Mucosa of descending colon (tissue), 3 donors: ENCODE measurements at regions not wholly inside any gene's neighbourhood (a gene's known extent, or its start where the extent isn't known, plus 50 kb on each side); places are given as distances from the start of the nearest gene placed in this dataset.

Experiments
- ATAC-seq: fragments of 200-7000 bp; cut with Tn5 transposase; one replicate; pipeline ENCODE4 v1.9.1; 2020; ENCODE audit warnings: mild to moderate bottlenecking, moderate library complexity
- DNase-seq, 3 donors: peaks; one replicate each; pipeline ENCODE4 v3.0.0-alpha.2; 2020
- H3K36me3 ChIP-seq: fragments of 200-600 bp; one replicate; pipeline ENCODE4 v1.8.0; 2021; ENCODE audit warnings: low read depth, mild to moderate bottlenecking
- H3K4me1 ChIP-seq: fragments of 200-600 bp; one replicate; pipeline ENCODE4 v1.8.0; 2021; ENCODE audit warnings: low read depth, mild to moderate bottlenecking
- H3K4me3 ChIP-seq: fragments of 200-600 bp; one replicate; pipeline ENCODE4 v1.8.0; 2021; ENCODE audit warnings: mild to moderate bottlenecking
- H3K9me3 ChIP-seq: fragments of 200-600 bp; one replicate; pipeline ENCODE4 v1.8.0; 2021; ENCODE audit warnings: mild to moderate bottlenecking
- intact Hi-C, 2 donors: fragments of 100-400 bp; cut with DNase I in 1 of 2; cut with micrococcal nuclease in 1 of 2; formaldehyde crosslinking; loops; one replicate each; pipeline versions ENCODE4 v1.11.0 to v1.11.1; 2022; cut with DNase I, micrococcal nuclease
- TF ChIP-seq, protein P1 (sequence below): fragments of 200-600 bp; IDR thresholded peaks from one replicate; pipeline ENCODE4 v1.8.0; 2022; ENCODE audit warnings: antibody characterized with exemption, mild to moderate bottlenecking
- donor health status: DM: no; HTN: no; CAD: no; lungs with moderate emphysema.
- donor health status: DM: no; HTN: no; CAD: no.
- donor health status: DM: no; HTN: yes; CAD: no.

DNA sequence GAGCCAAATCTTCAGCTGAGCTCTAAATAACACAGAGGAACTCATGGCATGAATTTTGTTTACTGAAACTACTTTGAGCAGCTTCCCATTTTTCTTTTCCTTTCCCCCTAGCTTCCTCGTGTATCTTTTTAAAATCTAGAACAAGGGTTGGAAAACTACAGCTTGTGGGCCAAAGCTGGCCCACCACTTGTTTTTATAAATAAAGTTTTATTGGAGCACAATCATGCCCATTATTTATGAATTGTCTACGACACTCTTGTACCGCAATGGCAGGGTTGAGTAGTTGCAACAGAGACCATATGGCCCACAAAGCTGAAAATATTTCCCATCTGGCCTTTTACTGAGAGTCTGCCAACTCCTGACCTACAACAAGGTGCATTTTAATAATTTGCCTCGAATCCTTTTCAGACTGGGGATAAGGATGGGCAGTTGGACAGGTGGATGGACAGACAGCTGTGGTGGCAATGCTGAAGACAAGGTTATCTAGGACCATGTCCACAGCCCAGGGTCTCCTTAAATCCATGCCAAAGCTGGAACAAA, 87.7 kb downstream of the RMI2 start:
- intact Hi-C loops: no loop called here
- no peak for DNase-seq
- Histone ChIP-seq H3K9me3 (no peaks in the 10 kb centered on the region), H3K36me3 (no peaks in the 10 kb centered on the region), H3K4me1 (no peaks in the 10 kb centered on the region), H3K4me3 (no peak overlapping the region)
- no peak for ATAC-seq
- TF ChIP-seq, protein P1, sequence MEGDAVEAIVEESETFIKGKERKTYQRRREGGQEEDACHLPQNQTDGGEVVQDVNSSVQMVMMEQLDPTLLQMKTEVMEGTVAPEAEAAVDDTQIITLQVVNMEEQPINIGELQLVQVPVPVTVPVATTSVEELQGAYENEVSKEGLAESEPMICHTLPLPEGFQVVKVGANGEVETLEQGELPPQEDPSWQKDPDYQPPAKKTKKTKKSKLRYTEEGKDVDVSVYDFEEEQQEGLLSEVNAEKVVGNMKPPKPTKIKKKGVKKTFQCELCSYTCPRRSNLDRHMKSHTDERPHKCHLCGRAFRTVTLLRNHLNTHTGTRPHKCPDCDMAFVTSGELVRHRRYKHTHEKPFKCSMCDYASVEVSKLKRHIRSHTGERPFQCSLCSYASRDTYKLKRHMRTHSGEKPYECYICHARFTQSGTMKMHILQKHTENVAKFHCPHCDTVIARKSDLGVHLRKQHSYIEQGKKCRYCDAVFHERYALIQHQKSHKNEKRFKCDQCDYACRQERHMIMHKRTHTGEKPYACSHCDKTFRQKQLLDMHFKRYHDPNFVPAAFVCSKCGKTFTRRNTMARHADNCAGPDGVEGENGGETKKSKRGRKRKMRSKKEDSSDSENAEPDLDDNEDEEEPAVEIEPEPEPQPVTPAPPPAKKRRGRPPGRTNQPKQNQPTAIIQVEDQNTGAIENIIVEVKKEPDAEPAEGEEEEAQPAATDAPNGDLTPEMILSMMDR: no peak

DNA sequence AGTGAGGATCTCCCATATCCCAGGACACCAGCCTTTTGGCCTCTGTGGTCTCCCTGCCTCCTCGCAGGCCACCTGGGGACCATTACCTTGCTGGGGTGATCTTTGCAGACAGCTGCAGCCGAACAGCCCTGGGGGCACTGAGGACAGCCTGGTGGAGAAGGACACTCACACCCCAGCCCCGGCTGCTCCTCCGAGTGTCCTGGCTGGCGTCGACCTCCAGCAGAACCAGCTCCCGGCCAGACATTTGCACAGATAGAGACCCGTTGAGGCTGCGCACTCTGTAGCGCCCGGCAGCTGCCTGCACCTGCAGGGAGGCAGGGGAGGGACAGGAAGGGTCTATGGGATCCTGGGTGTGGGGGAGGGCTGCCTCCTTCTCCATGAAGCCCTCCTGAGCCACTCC, 90.3 kb downstream of the RMI2 start:
- no peaks in the 10 kb centered on the region for H3K4me1 ChIP-seq
- TF ChIP-seq, protein P1: no peak
- no peak overlapping the region for H3K4me3 ChIP-seq
- intact Hi-C loops: no loop called here
- ATAC-seq (no peak), DNase-seq (no peak)
- H3K36me3 ChIP-seq: no peaks in the 10 kb centered on the region
- peaks cover 7% of the 10 kb centered on the region for H3K9me3 ChIP-seq

DNA sequence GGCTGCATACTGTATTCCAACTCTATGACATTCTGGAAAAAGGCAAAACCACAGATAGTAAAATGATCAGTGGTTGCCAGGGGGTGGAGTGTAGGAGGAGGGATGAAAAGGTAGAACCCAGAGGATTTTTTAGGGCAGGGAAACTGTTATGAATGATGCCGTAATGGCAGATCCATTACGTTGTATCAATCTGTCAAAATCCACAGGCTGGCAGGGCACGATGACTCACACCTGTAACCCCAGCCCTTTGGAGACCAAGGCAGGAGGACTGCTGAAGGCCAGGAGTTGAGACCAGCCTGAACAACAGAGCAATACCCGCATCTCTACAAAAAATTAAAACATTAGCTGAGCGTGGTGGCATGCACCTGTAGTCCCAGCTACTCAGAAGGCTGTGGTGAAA, 91.8 kb downstream of the RMI2 start:
- H3K9me3 ChIP-seq: peaks cover 7% of the 10 kb centered on the region

DNA sequence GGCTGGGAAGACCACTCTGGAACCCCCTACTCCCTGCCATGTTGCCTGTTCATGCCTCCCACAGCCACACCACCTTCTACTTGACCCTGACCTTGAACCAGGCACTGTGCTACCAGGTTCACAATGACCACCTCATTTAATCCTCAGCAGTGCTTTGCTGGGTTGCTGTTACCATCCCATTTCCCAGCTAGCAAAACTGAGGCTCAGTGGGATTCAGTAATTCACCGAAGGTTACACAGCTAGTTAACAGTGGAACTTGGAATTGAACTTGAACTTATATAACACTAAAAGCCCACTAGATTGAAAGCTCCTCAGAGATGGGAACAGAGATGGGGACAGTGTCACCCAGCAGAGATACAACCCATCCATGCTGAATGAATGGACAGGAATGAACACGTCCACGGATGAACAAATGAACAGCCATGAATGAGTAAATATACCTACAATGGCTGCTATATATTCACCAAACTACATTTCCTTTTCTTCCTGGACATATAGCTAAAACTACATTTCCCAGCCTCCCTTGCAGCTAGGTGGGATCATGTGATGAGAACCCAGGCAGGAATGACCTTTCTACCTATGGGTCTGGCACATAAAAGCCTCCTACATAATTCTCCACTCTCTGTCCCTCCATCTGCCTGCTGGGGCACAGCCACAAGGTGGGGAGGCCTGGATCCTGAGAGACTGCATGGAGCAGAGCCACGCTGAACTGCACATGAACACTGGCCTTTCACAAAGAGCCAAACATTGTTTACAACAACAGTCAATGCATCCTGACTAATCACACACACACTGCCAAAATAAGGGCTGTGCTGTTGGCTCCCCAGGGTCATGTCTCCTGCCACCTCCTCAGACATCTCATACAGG, 94.8 kb downstream of the RMI2 start:
- no peak for DNase-seq
- Histone ChIP-seq H3K9me3 (peaks cover 7% of the 10 kb centered on the region), H3K4me1 (no peaks in the 10 kb centered on the region), H3K36me3 (no peaks in the 10 kb centered on the region), H3K4me3 (no peak overlapping the region)
- intact Hi-C loops: no loop called here
- ATAC-seq: no peak
- TF ChIP-seq, protein P1: no peak

More for the DNA sequence above, 91.8 kb downstream of the RMI2 start:
- Histone ChIP-seq H3K36me3 (no peaks in the 10 kb centered on the region), H3K4me3 (no peak overlapping the region), H3K4me1 (no peaks in the 10 kb centered on the region)
- intact Hi-C loops: no loop called here
- ATAC-seq: no peak
- DNase-seq: no peak
- TF ChIP-seq, protein P1: no peak

DNA sequence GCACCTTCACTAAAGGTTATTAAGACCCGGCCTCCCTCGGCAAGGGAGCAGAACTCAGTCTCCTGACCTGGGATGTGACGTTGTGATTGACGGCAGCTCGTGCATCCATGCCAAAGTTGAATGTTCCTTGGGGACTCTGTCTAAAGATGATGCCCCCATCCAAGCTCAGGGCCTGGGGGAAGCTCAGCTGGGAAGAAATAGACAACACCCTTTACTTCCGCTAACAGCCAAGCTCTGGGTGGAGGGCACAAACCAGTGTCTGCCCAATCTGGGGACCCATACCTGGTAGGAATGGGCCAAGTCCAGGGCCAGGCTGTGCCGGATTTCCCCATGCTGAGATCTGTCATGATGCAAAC, 95.4 kb downstream of the RMI2 start:
- DNase-seq: no peak
- ATAC-seq: no peak
- H3K4me3 ChIP-seq: no peak overlapping the region
- peaks cover 7% of the 10 kb centered on the region for H3K9me3 ChIP-seq
- no peaks in the 10 kb centered on the region for H3K4me1 ChIP-seq
- TF ChIP-seq, protein P1: no peak
- intact Hi-C loops: no loop called here
- H3K36me3 ChIP-seq: no peaks in the 10 kb centered on the region
